GM12892 (cell line): ENCODE measurements at regions not wholly inside any gene's neighbourhood (a gene's known extent, or its start where the extent isn't known, plus 50 kb on each side); places are given as distances from the start of the nearest gene placed in this dataset.

Experiments
- DNase-seq: peaks from one replicate; pipeline ENCODE4 v3.0.0; 2011; ENCODE audit not compliant: insufficient read length
- FAIRE-seq: peaks from 2 replicates; lab custom pipeline; 2011; peaks lifted over from hg19 to GRCh38; lab: Jason Lieb, UNC
- POLR2A ChIP-seq: IDR thresholded peaks from 2 replicates; pipeline ENCODE4 v1.6.1; 2011; ENCODE audit warnings: low read depth, low read length, control low read depth
- POLR2AphosphoS5 ChIP-seq: IDR thresholded peaks from 2 replicates; pipeline ENCODE4 v1.6.1; 2011; ENCODE audit warnings: low read depth, low read length, control low read depth
- TAF1 ChIP-seq: IDR thresholded peaks from 2 replicates; pipeline ENCODE4 v1.6.1; 2011; ENCODE audit warnings: low read depth, mild to moderate bottlenecking, control low read depth, low read length, borderline replicate concordance

- TF ChIP-seq POLR2A (no peak), TAF1 (no peak), POLR2AphosphoS5 (no peak)
- FAIRE-seq (no peak), DNase-seq (no peak)
These were observed 66.1 kb downstream of the LEPR start for GRCh38 chr1:65486613-65487012.

GRCh38 chr1:65489481-65489880 is 69.0 kb downstream of the LEPR start:
- FAIRE-seq = no peak
- TF ChIP-seq POLR2A = no peak
- TF ChIP-seq TAF1 = no peak
- no peak for TF ChIP-seq POLR2AphosphoS5
- DNase-seq = no peak

GRCh38 chr1:65490231-65491009 is 70.0 kb downstream of the LEPR start:
- DNase-seq (no peak), FAIRE-seq (no peak)
- TF ChIP-seq POLR2A (no peak), POLR2AphosphoS5 (no peak), TAF1 (no peak)

- no peak for TF ChIP-seq POLR2AphosphoS5
- TF ChIP-seq TAF1 = no peak
- TF ChIP-seq POLR2A = no peak
- FAIRE-seq (no peak), DNase-seq (no peak)
These were observed 71.0 kb downstream of the LEPR start for GRCh38 chr1:65491472-65491871.

GRCh38 chr1:65493802-65494201 is 73.3 kb downstream of the LEPR start:
- TF ChIP-seq TAF1 = no peak
- no peak for TF ChIP-seq POLR2A
- FAIRE-seq = no peak

GRCh38 chr1:65494671-65495070 is 74.2 kb downstream of the LEPR start:
- no peak for FAIRE-seq
- DNase-seq = no peak
- TF ChIP-seq TAF1 (no peak), POLR2AphosphoS5 (no peak), POLR2A (no peak)

More at GRCh38 chr1:65493802-65494201, 73.3 kb downstream of the LEPR start:
- no peak for DNase-seq

- DNase-seq = no peak
- TF ChIP-seq POLR2A (no peak), POLR2AphosphoS5 (no peak), TAF1 (no peak)
- no peak for FAIRE-seq
These were observed 74.7 kb downstream of the LEPR start for GRCh38 chr1:65495137-65495536.

GRCh38 chr1:65497256-65497830 is 76.9 kb downstream of the LEPR start:
- TF ChIP-seq POLR2AphosphoS5 (no peak), POLR2A (no peak), TAF1 (no peak)
- FAIRE-seq (peak; percentile 50), DNase-seq (no peak)

GRCh38 chr1:65503427-65503826 is 83.0 kb downstream of the LEPR start:
- no peak for TF ChIP-seq POLR2AphosphoS5
- no peak for TF ChIP-seq POLR2A
- TF ChIP-seq TAF1 = no peak
- FAIRE-seq (no peak), DNase-seq (no peak)

- FAIRE-seq = no peak
- no peak for TF ChIP-seq TAF1
- no peak for TF ChIP-seq POLR2A
- no peak for TF ChIP-seq POLR2AphosphoS5
- DNase-seq = no peak
These were observed 83.8 kb downstream of the LEPR start for GRCh38 chr1:65504263-65504662.

GRCh38 chr1:65505547-65506300 is 85.3 kb downstream of the LEPR start:
- DNase-seq = no peak
- FAIRE-seq = no peak

More at GRCh38 chr1:65505547-65506300, 85.3 kb downstream of the LEPR start:
- TF ChIP-seq TAF1 (no peak), POLR2AphosphoS5 (no peak), POLR2A (no peak)
